HG02759 (cell line): ENCODE measurements at regions not wholly inside any gene's neighbourhood (a gene's known extent, or its start where the extent isn't known, plus 50 kb on each side); places are given as distances from the start of the nearest gene placed in this dataset.
"Not testable (repeated sequence)": the region's sequence is repeated elsewhere in the genome, so short reads cannot be mapped to it uniquely, and the experiment has no call there.

Source experiments
- ATAC-seq: cut with Tn5 transposase; IDR thresholded peaks from one replicate; pipeline ENCODE4 v1.9.1; 2021; ENCODE audit warnings: mild to moderate bottlenecking, moderate library complexity; ENCODE audit not compliant: unreplicated experiment

- ATAC-seq, result no peak
Observed at GRCh38 chr13:73653688-73654087, 480.5 kb downstream of the KLF12 start.

GRCh38 chr13:73647417-73647816 lies 486.8 kb downstream of the KLF12 start:
- ATAC-seq, result no peak

GRCh38 chr13:73640476-73641179 lies 493.6 kb downstream of the KLF12 start:
- ATAC-seq, result not testable (repeated sequence)

GRCh38 chr13:73635166-73635787 lies 498.9 kb downstream of the KLF12 start:
- ATAC-seq, result no peak

- no peak for ATAC-seq
Observed at GRCh38 chr13:73633817-73634460, 500.3 kb downstream of the KLF12 start.

- ATAC-seq, result no peak
Observed at GRCh38 chr13:73631411-73631810, 502.8 kb downstream of the KLF12 start.

GRCh38 chr13:73625562-73626339 lies 508.5 kb downstream of the KLF12 start:
- ATAC-seq, result no peak

GRCh38 chr13:73623281-73623680 lies 510.9 kb downstream of the KLF12 start:
- no peak for ATAC-seq

- ATAC-seq, result no peak
Observed at GRCh38 chr13:73622381-73622780, 511.8 kb downstream of the KLF12 start.

GRCh38 chr13:73618275-73618865 lies 515.8 kb downstream of the KLF12 start:
- ATAC-seq, result no peak

- ATAC-seq, result no peak
Observed at GRCh38 chr13:73616861-73617260, 517.3 kb downstream of the KLF12 start.

GRCh38 chr13:73610799-73611592 lies 523.2 kb downstream of the KLF12 start:
- no peak for ATAC-seq

GRCh38 chr13:73608711-73609485 lies 525.3 kb downstream of the KLF12 start:
- ATAC-seq, result no peak

- no peak for ATAC-seq
Observed at GRCh38 chr13:73608157-73608516, 526.1 kb downstream of the KLF12 start.

GRCh38 chr13:73607489-73608156 lies 526.6 kb downstream of the KLF12 start:
- no peak for ATAC-seq

GRCh38 chr13:73603646-73604045 lies 530.6 kb downstream of the KLF12 start:
- ATAC-seq, result no peak

- no peak for ATAC-seq
Observed at GRCh38 chr13:73602295-73602694, 531.9 kb downstream of the KLF12 start.

GRCh38 chr13:73601708-73602107 lies 532.5 kb downstream of the KLF12 start:
- no peak for ATAC-seq
